ENCODE measurements at regions not wholly inside any gene's neighbourhood (a gene's known extent, or its start where the extent isn't known, plus 50 kb on each side); places are given as distances from the start of the nearest gene placed in this dataset.
A peak's percentile ranks its signal among the peaks of the same experiment; 100 is the strongest.

DNA sequence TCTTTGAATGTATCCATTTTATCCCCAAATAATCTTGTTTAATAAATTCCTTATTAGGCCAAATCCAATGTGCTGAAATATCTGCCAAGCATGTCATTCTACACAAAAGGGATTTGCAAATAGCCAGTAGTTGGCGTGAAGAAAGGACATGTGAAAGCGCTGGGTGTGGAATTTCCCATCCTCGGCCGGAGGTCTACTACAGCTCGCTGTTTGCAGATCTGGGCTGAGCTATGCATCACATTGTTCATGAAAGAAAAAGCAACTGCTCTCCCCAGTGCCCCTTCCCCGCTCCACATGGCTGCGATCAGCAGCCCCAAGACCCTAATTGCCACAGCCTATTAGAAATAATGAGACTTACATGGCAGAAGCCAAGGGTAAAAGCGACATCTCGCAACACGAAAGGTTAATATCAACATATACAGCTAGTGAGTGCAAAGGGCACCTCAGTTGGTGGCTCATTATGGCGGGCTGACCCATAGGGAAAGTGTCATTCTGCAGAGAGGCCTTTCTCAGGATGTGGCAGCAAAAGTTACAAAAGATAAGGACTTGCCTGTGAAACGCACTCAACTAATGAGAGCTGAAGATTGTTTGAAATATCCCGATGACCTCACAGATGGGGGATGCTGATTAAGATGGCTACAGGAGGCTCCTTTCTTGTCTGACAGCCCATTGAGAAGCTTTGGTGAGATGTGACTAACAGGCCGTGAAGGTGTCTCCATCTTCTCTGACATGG is 126.9 kb upstream of the CYP1B1 start:
- DNase-seq = no peak

DNA sequence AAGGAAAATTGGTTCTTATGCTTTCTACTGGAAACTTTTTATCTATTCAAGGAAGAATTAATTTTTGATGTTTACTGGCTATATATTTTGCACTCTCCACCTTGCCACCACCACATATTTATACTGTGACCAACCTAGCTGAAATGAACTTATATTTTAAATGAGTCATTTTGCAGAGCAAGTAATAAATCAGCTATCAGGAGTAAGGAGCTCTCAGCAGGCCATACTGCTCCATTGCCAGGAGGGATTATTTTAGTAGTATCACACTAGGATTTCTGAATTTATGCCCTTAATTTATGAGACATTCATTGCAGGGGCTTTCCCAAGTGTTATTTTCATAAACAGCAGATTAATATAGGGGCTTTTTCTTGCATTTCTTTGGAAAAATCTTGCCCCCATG is 125.8 kb upstream of the CYP1B1 start:
- no peak for DNase-seq

- no peak for DNase-seq
Measured at GRCh38 chr2:38200598-38200997, 124.6 kb upstream of the CYP1B1 start.

- DNase-seq = no peak
Measured at GRCh38 chr2:38199127-38199526, 123.2 kb upstream of the CYP1B1 start.

DNA sequence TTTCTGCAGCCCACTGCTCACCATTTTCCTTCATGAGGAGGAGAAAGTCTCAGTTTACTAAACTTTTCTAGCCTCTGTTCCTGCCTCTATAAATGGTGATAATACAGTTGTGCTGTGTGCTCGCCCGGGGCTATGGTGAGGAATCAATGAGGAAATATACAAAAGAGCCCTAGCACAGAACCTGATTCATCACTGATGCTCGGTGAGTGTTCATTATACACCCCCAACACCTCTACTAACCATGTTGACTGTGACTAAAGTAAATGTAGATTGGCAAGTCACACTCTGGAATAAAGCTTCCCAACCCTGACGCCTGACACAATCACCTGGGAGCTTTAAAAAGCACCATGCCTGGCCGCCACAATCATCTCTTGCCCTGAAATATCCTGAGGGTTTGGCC is 118.8 kb upstream of the CYP1B1 start:
- no peak for DNase-seq

GRCh38 chr2:38192976-38193375 is 117.0 kb upstream of the CYP1B1 start:
- DNase-seq = no peak

- no peak for DNase-seq
Measured at GRCh38 chr2:38192046-38192445, 116.1 kb upstream of the CYP1B1 start.

DNA sequence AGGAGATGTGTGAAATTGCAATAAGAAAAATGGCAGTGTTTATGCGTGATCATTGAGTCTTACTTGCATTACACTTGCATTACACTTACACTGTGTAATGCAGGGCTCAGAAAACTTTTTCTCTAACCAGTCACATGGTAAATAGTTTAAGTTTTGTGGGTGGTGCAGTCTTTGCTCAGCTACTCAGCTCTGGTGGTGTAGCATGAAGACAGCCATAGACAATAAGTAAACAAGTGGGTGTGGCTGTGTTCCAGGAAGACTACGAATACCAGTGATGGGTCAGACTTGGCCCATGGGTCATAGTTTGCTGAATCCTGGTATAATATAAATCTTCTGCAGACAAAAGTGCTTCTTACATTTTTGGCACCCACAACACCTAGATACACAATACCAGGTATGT is 115.6 kb upstream of the CYP1B1 start:
- no peak for DNase-seq

GRCh38 chr2:38190542-38191218 is 114.7 kb upstream of the CYP1B1 start:
- no peak for DNase-seq

- no peak for DNase-seq
Measured at GRCh38 chr2:38187541-38188011, 111.6 kb upstream of the CYP1B1 start.

GRCh38 chr2:38185012-38185491 is 109.1 kb upstream of the CYP1B1 start:
- peak; percentile 17 for DNase-seq

DNA sequence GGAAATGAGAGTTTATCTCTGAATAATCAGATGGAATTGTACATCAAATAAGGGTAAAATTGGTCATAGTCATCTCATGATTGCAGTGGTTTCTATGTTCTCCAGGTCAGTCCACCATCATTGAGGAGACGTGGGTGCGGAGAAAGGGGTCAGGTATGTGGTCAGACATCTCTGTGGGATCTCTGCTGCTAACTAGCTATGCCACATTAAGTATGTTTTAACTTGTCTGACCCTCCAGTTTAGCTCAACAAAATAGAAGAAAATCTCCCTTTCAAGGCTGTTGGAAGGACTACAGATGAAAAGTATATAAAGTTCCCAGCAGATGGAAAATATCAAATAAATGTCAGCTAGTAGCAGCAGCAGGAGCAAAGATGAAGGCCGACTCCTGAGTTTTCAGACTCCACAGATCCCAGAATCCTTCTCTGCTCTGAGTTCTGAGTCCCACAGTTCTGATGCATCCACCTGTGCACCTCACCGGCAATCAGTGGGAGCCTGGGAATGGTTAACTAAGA is 106.6 kb upstream of the CYP1B1 start:
- DNase-seq = no peak

- no peak for DNase-seq
Measured at GRCh38 chr2:38181806-38182491, 106.0 kb upstream of the CYP1B1 start.

DNA sequence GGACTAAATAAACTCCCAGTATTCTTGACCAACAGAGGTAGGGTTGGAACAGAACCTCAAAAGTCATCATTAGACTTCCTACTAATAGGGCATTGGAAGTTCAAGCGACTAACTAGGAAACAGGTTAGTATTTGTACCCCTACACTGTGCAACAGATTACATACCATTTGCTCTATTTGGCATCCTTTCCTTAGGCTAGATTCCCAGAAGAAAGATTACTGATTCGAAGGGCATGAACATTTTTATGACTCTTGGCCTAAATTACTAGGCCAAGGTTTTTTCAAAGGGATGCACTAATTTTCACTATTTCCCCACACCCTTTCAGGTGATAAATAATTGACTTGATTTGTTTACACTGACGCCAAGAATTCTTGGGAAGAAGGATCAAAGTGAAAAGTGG is 104.8 kb upstream of the CYP1B1 start:
- DNase-seq = no peak

GRCh38 chr2:38178556-38179419 is 102.8 kb upstream of the CYP1B1 start:
- DNase-seq = no peak

GRCh38 chr2:38178119-38178518 is 102.2 kb upstream of the CYP1B1 start:
- peak; percentile 3 for DNase-seq

DNA sequence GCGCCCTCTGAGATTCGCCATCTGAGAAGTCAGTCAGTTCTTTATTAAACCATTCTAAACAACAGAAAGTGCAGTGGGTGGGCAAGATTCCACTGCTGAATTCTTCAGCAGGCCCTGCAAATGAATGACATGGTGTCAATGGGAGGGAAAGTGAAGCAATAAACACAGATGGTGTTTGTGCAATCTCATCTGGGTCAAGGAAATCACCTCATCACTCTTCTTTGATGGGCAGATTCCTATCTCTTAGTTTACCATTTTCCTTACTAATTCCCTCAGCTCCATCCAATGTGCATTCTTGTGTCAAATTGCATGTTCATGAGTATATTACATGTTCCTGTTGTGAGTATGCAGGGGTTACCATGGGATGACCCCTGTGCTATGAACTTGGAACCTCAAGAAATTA is 100.7 kb upstream of the CYP1B1 start:
- no peak for DNase-seq

DNA sequence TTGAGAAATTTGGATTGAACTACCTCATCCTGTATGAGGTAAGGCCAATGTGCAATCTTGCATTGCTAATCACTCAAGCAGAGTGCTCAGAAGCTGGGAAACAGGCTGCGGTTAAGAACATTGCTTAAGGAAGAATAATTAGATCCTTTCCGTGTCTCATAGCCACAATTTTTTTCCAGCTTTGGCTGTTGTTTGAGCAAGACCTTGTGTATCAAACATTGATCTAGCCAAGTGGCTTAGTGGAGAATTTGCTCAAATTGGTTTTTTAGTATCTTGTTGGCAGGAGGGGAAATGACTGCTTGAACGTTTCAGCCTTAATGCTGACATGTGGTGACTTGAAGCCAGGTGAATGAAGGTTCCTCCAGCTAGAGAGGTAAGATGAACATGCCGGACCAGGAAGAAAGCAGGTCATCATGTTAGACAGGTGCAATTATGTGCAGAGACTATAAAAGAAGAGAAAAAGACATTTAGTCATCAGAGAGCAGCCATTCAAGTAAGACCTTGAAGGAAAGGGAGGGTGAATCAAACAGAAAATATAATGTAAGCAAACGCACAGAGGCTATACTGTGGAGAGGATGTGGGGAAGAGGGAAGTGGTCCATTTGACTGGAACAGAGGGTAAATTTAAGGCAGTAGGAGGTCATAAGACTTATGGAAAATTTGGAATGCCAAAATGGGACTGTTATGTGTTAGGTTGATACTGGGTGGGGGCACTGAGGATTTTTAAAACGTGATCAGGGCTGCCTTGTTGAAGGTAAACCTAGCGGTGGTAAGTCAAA is 98.9 kb upstream of the CYP1B1 start:
- no peak for DNase-seq

GRCh38 chr2:38174131-38174530 is 98.2 kb upstream of the CYP1B1 start:
- DNase-seq = no peak

DNA sequence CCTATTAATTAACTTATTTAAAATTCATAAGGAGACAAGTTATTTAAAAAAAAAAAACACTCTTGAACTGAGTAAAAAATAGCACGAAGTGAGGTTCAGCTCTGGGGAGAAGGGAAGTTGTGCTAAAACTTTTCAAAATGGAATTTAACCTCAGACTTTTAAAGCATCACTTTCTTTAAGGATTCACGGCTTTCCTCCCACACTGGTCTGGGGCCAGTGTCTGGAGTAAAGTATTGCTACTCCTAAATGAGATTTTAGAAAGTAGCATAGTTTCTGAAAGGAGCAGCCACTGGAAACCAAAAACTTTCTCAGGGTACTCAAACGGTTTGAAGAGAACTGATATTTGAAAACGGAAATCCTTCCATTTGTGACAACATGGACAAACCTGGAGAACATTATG is 97.7 kb upstream of the CYP1B1 start:
- DNase-seq = no peak

DNA sequence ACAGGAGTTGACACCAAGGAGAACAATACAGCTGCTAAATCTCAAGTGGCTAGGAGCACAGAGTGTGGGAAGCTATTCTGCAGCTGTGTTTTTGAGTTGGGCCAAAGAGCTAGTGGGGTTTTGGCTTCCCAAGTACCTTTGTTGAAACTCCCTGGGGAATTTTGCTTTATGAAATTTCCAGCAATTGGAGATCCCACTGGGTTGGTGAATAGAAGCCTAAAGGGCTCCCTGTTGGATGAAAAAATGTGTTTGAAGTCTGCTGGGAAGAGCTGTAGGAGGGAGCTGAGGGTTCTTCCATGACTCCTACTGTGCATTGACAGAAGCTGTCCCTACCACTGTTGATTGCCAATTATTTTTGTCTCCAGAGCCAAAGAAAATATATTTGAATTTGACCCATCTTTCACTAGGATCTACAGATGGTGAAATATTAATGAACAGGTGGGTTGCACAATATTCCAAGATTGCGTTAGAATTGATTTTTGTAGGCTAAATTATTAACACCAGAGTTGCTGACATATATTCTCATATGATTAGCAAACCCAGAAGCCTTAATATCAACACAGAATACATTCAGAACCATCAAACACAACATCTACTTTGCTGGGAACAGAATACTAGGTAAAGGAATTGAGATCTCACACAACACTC is 95.4 kb upstream of the CYP1B1 start:
- no peak for DNase-seq

All from activated CD4-positive, alpha-beta T cell treated with anti-CD3 and anti-CD28 coated beads, Interleukin-2, amount 50 U/mL, for 16 hours (primary cell).